Neural progenitor cell (in vitro differentiated cells): ENCODE measurements at regions not wholly inside any gene's neighbourhood (a gene's known extent, or its start where the extent isn't known, plus 50 kb on each side); places are given as distances from the start of the nearest gene placed in this dataset.

ENCODE experiments used
- EZH2 ChIP-seq: fragments of 200-600 bp; sonication (generic); IDR thresholded peaks from 2 replicates; pipeline ENCODE4 v1.6.1; 2017; ENCODE audit warnings: antibody characterized with exemption, mild to moderate bottlenecking, moderate library complexity
- EZH2phosphoT487 ChIP-seq: fragments of 200-600 bp; sonication (generic); IDR thresholded peaks from 2 replicates; pipeline ENCODE4 v1.6.1; 2017; ENCODE audit warnings: antibody characterized with exemption
- TF ChIP-seq, protein P1 (sequence below): fragments of 200-600 bp; sonication (generic); IDR thresholded peaks from 2 replicates; pipeline ENCODE4 v1.5.1; 2017; ENCODE audit warnings: antibody characterized with exemption, mild to moderate bottlenecking

DNA sequence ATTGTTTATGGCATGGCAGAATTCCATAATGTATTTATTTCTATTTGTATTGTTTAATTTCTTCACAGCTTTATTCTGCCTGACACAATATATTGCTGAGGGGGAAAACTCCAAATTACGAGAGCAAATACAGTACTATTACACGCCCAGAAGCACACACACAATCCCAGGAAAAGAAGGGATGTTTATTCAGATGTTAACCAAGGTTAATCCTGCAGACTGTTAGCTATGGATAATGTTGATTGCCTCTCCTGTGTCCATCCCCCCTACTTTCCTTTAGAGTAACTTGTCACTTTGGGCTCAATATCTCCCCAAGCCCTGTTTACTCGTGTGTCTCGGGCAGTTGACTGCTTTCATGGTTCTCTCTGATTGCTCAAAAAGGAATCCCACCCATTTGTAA lies 84.2 kb upstream of the ERCC6L2 start:
- TF ChIP-seq, protein P1, sequence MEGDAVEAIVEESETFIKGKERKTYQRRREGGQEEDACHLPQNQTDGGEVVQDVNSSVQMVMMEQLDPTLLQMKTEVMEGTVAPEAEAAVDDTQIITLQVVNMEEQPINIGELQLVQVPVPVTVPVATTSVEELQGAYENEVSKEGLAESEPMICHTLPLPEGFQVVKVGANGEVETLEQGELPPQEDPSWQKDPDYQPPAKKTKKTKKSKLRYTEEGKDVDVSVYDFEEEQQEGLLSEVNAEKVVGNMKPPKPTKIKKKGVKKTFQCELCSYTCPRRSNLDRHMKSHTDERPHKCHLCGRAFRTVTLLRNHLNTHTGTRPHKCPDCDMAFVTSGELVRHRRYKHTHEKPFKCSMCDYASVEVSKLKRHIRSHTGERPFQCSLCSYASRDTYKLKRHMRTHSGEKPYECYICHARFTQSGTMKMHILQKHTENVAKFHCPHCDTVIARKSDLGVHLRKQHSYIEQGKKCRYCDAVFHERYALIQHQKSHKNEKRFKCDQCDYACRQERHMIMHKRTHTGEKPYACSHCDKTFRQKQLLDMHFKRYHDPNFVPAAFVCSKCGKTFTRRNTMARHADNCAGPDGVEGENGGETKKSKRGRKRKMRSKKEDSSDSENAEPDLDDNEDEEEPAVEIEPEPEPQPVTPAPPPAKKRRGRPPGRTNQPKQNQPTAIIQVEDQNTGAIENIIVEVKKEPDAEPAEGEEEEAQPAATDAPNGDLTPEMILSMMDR = no peak
- TF ChIP-seq EZH2 = no peak
- TF ChIP-seq EZH2phosphoT487 = no peak
